HCT116 (cell line): ENCODE measurements at regions not wholly inside any gene's neighbourhood (a gene's known extent, or its start where the extent isn't known, plus 50 kb on each side); places are given as distances from the start of the nearest gene placed in this dataset.

Experiments used
- ATAC-seq: fragments of 200-7000 bp; cut with Tn5 transposase; 2 replicates; pipeline ENCODE4 v1.9.1; 2020; ENCODE audit warnings: mild to moderate bottlenecking, moderate library complexity
- BruUV-seq: library from RNA; stranded (reverse); fragments of 400-500 nt; replicated peaks from 2 replicates; lab custom pipeline; 2021; lab: Mats Ljungman, UMichigan
- CTCF ChIA-PET: fragments of 300-600 bp; sonication (Branson Sonifier 250); formaldehyde crosslinking; loops from one replicate; lab custom pipeline; 2021; ENCODE audit warnings: antibody characterized with exemption; lab: Charles Lee
- POLR2A ChIA-PET: fragments of 300-600, 350-600 bp; sonication (Branson Sonifier 250); formaldehyde crosslinking; loops from one replicate; lab custom pipeline; 2021; ENCODE audit warnings: antibody characterized with exemption; lab: Charles Lee
- RAD21 ChIA-PET, 2 experiments: fragments of 300-600 bp; sonication (Branson Sonifier 250); formaldehyde crosslinking; loops; one replicate each; lab custom pipeline; 2023; ENCODE audit warnings: low total read pairs in 2 of 2; ENCODE audit not compliant: uncharacterized antibody in 2 of 2, unreplicated experiment in 2 of 2, low non-redundant PET in 1 of 2; lab: Charles Lee
- DNase-seq: peaks from one replicate; pipeline ENCODE4 v3.0.0-alpha.2; 2010; ENCODE audit warnings: low read depth, low spot score
- H2AFZ ChIP-seq: fragments of 200-600 bp; shearing (Covaris generic), sonication (generic); 2 replicates; pipeline ENCODE4 v1.6.1; 2017; ENCODE audit warnings: low read depth, mixed run types, mixed read lengths, antibody characterized with exemption, low read length; ENCODE audit not compliant: poor library complexity, severe bottlenecking
- H3K27ac ChIP-seq: 2 replicates; pipeline ENCODE4 v1.5.1; 2012; ENCODE audit warnings: low read depth, low read length
- H3K27me3 ChIP-seq: fragments of 200-600 bp; sonication (generic); 2 replicates; pipeline ENCODE4 v1.6.1; 2016; ENCODE audit warnings: mixed run types, low read length, mixed read lengths; ENCODE audit not compliant: insufficient read depth
- H3K36me3 ChIP-seq, 2 experiments: fragments of 200-500 bp in 1 of 2; fragments of 200-600 bp in 1 of 2; sonication (Bioruptor generic) in 1 of 2; sonication (generic) in 1 of 2; 2 replicates each; pipeline versions ENCODE4 v1.5.1 to v1.6.1; 2014 to 2016; ENCODE audit warnings: low read length in 2 of 2, inconsistent platforms in 1 of 2, mixed read lengths in 1 of 2, mixed run types in 1 of 2; ENCODE audit not compliant: insufficient read depth in 2 of 2, control insufficient read depth in 1 of 2
- H3K4me1 ChIP-seq, 2 experiments: fragments of 200-600 bp in 1 of 2; sonication (generic) in 1 of 2; 2 replicates each; pipeline versions ENCODE4 v1.5.1 to v1.6.1; 2012 to 2017; ENCODE audit warnings: low read length in 2 of 2, inconsistent platforms in 1 of 2, mild to moderate bottlenecking in 1 of 2, mixed read lengths in 1 of 2, mixed run types in 1 of 2, moderate library complexity in 1 of 2; ENCODE audit not compliant: insufficient read depth in 2 of 2, control insufficient read depth in 1 of 2
- H3K4me2 ChIP-seq: fragments of 200-600 bp; sonication (generic); 2 replicates; pipeline ENCODE4 v1.6.1; 2017; ENCODE audit warnings: mixed run types, low read length, mixed read lengths
- H3K4me3 ChIP-seq, 2 experiments: fragments of 200-600 bp in 1 of 2; sonication (generic) in 1 of 2; replicated peaks in 1 of 2; 2 replicates each; pipeline ENCODE4 v1.5.1; 2011 to 2016; ENCODE audit warnings: low read length in 2 of 2, control low read depth in 1 of 2, low read depth in 1 of 2, mild to moderate bottlenecking in 1 of 2, mixed read lengths in 1 of 2, mixed run types in 1 of 2
- H3K79me2 ChIP-seq: fragments of 200-600 bp; sonication (generic); 2 replicates; pipeline ENCODE4 v1.6.1; 2017; ENCODE audit warnings: mild to moderate bottlenecking, mixed run types, low read length, moderate library complexity, mixed read lengths; ENCODE audit not compliant: insufficient read depth
- H3K9ac ChIP-seq: fragments of 200-600 bp; sonication (generic); 2 replicates; pipeline ENCODE4 v1.6.1; 2016; ENCODE audit warnings: low read length, mixed read lengths
- H3K9me2 ChIP-seq: fragments of 200-600 bp; sonication (generic), shearing (Covaris generic); 2 replicates; pipeline ENCODE4 v1.6.1; 2017; ENCODE audit warnings: mixed run types, mild to moderate bottlenecking, moderate library complexity; ENCODE audit not compliant: insufficient read depth
- H3K9me3 ChIP-seq, 2 experiments: fragments of 200-500 bp in 1 of 2; fragments of 200-600 bp in 1 of 2; sonication (Bioruptor generic) in 1 of 2; sonication (generic) in 1 of 2; 2 replicates each; pipeline ENCODE4 v1.6.1; 2014 to 2017; ENCODE audit warnings: low read length in 2 of 2, mixed read lengths in 2 of 2, inconsistent platforms in 1 of 2, low read depth in 1 of 2, mild to moderate bottlenecking in 1 of 2, mixed run types in 1 of 2, moderate library complexity in 1 of 2; ENCODE audit not compliant: control insufficient read depth in 1 of 2, insufficient read depth in 1 of 2
- H4K20me1 ChIP-seq: fragments of 200-600 bp; sonication (generic), shearing (Covaris generic); 2 replicates; pipeline ENCODE4 v1.6.1; 2017; ENCODE audit warnings: mixed run types, mild to moderate bottlenecking, moderate library complexity; ENCODE audit not compliant: insufficient read depth
- EGR1 ChIP-seq: IDR thresholded peaks from 2 replicates; pipeline ENCODE4 v1.6.1; 2012; ENCODE audit warnings: low read depth
- EZH2phosphoT487 ChIP-seq: fragments of 200-600 bp; IDR thresholded peaks from 2 replicates; pipeline ENCODE4 v1.6.1; 2018; ENCODE audit warnings: antibody characterized with exemption, borderline replicate concordance
- POLR2A ChIP-seq: IDR thresholded peaks from 2 replicates; pipeline ENCODE4 v1.7.0; 2011; ENCODE audit warnings: borderline replicate concordance; ENCODE audit not compliant: insufficient read depth, insufficient read length; ENCODE audit errors: extremely low read depth
- REST ChIP-seq: IDR thresholded peaks from 2 replicates; pipeline ENCODE4 v1.6.1; 2012; ENCODE audit warnings: low read depth
- SRF ChIP-seq: IDR thresholded peaks from 2 replicates; pipeline ENCODE4 v1.6.1; 2012; ENCODE audit warnings: low read depth
- ZBTB33 ChIP-seq: IDR thresholded peaks from 2 replicates; pipeline ENCODE4 v1.6.1; 2011; ENCODE audit warnings: mild to moderate bottlenecking, low read length, moderate library complexity; ENCODE audit not compliant: insufficient replicate concordance; ENCODE audit errors: extremely low read depth
- ZFX ChIP-seq: fragments of 450-650 bp; IDR thresholded peaks from 2 replicates; pipeline ENCODE4 v1.6.1; 2017
- ZNF274 ChIP-seq: fragments of 200-500 bp; sonication (Bioruptor generic); IDR thresholded peaks from 2 replicates; pipeline ENCODE4 v1.6.1; 2014; ENCODE audit warnings: mild to moderate bottlenecking, low read depth, low read length, inconsistent platforms
- intact Hi-C: fragments of 100-400 bp; cut with micrococcal nuclease; formaldehyde crosslinking; loops from 2 replicates; pipeline ENCODE4 v1.10.0; 2022
- TF ChIP-seq, protein P1 (sequence below), 3 experiments: fragments of 200-600 bp in 1 of 3; sonication (generic) in 1 of 3; IDR thresholded peaks in 2 of 3; conservative IDR thresholded peaks in 1 of 3; 2 replicates each; pipeline ENCODE4 v1.5.1; 2012 to 2017; ENCODE audit warnings: low read depth in 2 of 3, low read length in 2 of 3, antibody characterized with exemption in 1 of 3, borderline replicate concordance in 1 of 3, control low read depth in 1 of 3, mild to moderate bottlenecking in 1 of 3, mixed read lengths in 1 of 3, mixed run types in 1 of 3, moderate library complexity in 1 of 3; ENCODE audit not compliant: insufficient read depth in 1 of 3

DNA sequence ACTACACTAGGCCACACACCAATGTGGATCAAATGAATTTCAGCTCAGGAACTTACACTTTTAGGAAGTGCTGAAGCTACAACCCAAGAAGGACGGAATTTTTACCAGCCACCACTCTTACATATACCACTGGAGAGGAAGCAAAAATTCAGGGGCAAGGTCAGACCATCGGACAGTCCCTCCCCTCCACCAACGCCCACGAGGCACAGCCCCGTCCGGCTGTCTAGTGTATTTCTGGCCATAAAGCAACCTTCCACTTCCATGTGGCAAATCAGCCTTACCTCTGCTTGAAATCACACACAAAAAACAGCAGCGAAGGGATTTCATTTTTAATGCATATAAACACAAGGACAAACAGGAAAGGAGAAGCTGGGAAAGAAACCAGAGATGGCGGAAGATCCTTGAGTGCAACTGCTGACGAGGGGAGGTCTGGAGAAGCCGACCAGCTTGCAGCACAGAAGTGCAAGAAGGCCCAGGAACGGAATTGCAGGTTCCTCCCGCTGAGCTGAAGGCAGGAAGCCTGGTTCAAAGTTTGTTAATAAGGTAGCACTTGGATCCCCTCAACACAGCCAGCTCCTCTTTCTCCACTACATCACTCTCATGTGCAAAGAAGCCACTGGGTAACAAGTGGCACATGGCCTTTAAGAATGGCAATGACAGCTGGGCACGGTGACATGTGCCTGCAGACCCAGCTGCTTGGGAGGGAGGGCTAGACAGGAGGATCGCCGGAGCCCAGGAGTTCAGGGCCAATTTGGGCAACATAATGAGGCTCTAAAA lies 71.5 kb downstream of the SHANK2 start:
- ATAC-seq: no peak
- no peaks in the 10 kb centered on the region for H3K27me3 ChIP-seq
- no TSS peak for BruUV-seq
- ChIA-PET RAD21 (no interaction called here), POLR2A (no interaction called here), CTCF (interaction anchor here (0.8 kb wide), 1 partner anchor 148 kb away, joined by 3 read pairs; no protein-coding TSS in a partner anchor)
- H3K79me2 ChIP-seq: no peaks in the 10 kb centered on the region; the same call in 1 of the 2 replicates
- no peak overlapping the region for H3K4me3 ChIP-seq
- H2AFZ ChIP-seq: no peak overlapping the region
- no peak overlapping the region for H3K27ac ChIP-seq
- no peak overlapping the region for H3K9ac ChIP-seq
- H4K20me1 ChIP-seq: no peaks in the 10 kb centered on the region; the same call in 1 of the 2 replicates
- no peak overlapping the region for H3K4me2 ChIP-seq
- intact Hi-C loops: no loop called here
- TF ChIP-seq SRF: no peak
- TF ChIP-seq EGR1: no peak
- TF ChIP-seq ZFX: no peak
- TF ChIP-seq POLR2A: no peak
- TF ChIP-seq, protein P1, sequence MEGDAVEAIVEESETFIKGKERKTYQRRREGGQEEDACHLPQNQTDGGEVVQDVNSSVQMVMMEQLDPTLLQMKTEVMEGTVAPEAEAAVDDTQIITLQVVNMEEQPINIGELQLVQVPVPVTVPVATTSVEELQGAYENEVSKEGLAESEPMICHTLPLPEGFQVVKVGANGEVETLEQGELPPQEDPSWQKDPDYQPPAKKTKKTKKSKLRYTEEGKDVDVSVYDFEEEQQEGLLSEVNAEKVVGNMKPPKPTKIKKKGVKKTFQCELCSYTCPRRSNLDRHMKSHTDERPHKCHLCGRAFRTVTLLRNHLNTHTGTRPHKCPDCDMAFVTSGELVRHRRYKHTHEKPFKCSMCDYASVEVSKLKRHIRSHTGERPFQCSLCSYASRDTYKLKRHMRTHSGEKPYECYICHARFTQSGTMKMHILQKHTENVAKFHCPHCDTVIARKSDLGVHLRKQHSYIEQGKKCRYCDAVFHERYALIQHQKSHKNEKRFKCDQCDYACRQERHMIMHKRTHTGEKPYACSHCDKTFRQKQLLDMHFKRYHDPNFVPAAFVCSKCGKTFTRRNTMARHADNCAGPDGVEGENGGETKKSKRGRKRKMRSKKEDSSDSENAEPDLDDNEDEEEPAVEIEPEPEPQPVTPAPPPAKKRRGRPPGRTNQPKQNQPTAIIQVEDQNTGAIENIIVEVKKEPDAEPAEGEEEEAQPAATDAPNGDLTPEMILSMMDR (IDR thresholded peaks at IDR 0.05 in 2 of 3, conservative IDR thresholded peaks at IDR 0.05 in 1 of 3; ENCODE audit: borderline replicate concordance in 1 of 3, insufficient read depth in 1 of 3, low read depth in 2 of 3, low read length in 2 of 3): no peak
- TF ChIP-seq REST: no peak
- TF ChIP-seq ZBTB33: no peak
- TF ChIP-seq EZH2phosphoT487: no peak
- TF ChIP-seq ZNF274: no peak
- H3K36me3 ChIP-seq: no peaks in the 10 kb centered on the region
- DNase-seq: no peak
- no peaks in the 10 kb centered on the region for H3K9me2 ChIP-seq
- no peaks in the 10 kb centered on the region for H3K9me3 ChIP-seq
- no peaks in the 10 kb centered on the region for H3K4me1 ChIP-seq
